Keratinocyte (primary cell): ENCODE measurements at regions not wholly inside any gene's neighbourhood (a gene's known extent, or its start where the extent isn't known, plus 50 kb on each side); places are given as distances from the start of the nearest gene placed in this dataset.

ENCODE experiments used
- DNase-seq: peaks from one replicate; pipeline ENCODE4 v3.0.0-alpha.2; 2011; ENCODE audit warnings: low read depth, missing footprints, low spot score
- FAIRE-seq: peaks from 2 replicates; lab custom pipeline; 2011; peaks lifted over from hg19 to GRCh38; lab: Jason Lieb, UNC
- H2AFZ ChIP-seq: 2 replicates; pipeline ENCODE4 v1.6.0; 2012; ENCODE audit warnings: low read length, control low read depth, inconsistent platforms; ENCODE audit not compliant: control insufficient read depth
- H3K27ac ChIP-seq: 2 replicates; pipeline ENCODE4 v1.5.1; 2011; ENCODE audit warnings: low read length; ENCODE audit not compliant: control insufficient read depth, insufficient read depth
- H3K27me3 ChIP-seq: 3 replicates; pipeline ENCODE4 v1.6.0; 2011; ENCODE audit warnings: low read length; ENCODE audit not compliant: control insufficient read depth, insufficient read depth; ENCODE audit errors: extremely low read depth
- H3K36me3 ChIP-seq, 2 experiments: 2 replicates in 1 of 2; 3 replicates in 1 of 2; pipeline ENCODE4 v1.5.1; 2011; ENCODE audit warnings: low read length in 2 of 2, mild to moderate bottlenecking in 1 of 2; ENCODE audit not compliant: control insufficient read depth in 2 of 2, insufficient read depth in 2 of 2; ENCODE audit errors: extremely low read depth in 1 of 2
- H3K4me1 ChIP-seq: 3 replicates; pipeline ENCODE4 v1.5.1; 2011; ENCODE audit warnings: low read length; ENCODE audit not compliant: control insufficient read depth, insufficient read depth; ENCODE audit errors: extremely low read depth
- H3K4me2 ChIP-seq: 3 replicates; pipeline ENCODE4 v1.6.0; 2011; ENCODE audit warnings: low read depth, low read length; ENCODE audit not compliant: control insufficient read depth, insufficient read depth; ENCODE audit errors: extremely low read depth
- H3K4me3 ChIP-seq, 3 experiments: fragments of 200-600 bp in 1 of 3; sonication (generic) in 1 of 3; 2 replicates in 2 of 3; 3 replicates in 1 of 3; pipeline ENCODE4 v1.5.1; 2011 to 2016; ENCODE audit warnings: low read length in 3 of 3, mild to moderate bottlenecking in 3 of 3, control low read depth in 2 of 3, inconsistent platforms in 1 of 3, low read depth in 1 of 3, mixed read lengths in 1 of 3, mixed run types in 1 of 3, moderate library complexity in 1 of 3; ENCODE audit not compliant: control insufficient read depth in 2 of 3, insufficient read depth in 2 of 3; ENCODE audit errors: extremely low read depth in 1 of 3
- H3K79me2 ChIP-seq: 2 replicates; pipeline ENCODE4 v1.6.0; 2012; ENCODE audit warnings: low read length; ENCODE audit not compliant: control insufficient read depth, insufficient read depth
- H3K9ac ChIP-seq: 3 replicates; pipeline ENCODE4 v1.6.0; 2011; ENCODE audit warnings: low read length; ENCODE audit not compliant: control insufficient read depth, insufficient read depth; ENCODE audit errors: extremely low read depth
- H3K9me1 ChIP-seq: 3 replicates; pipeline ENCODE4 v1.6.0; 2011; ENCODE audit warnings: low read length; ENCODE audit not compliant: control insufficient read depth, insufficient read depth; ENCODE audit errors: extremely low read depth
- H3K9me3 ChIP-seq: 2 replicates; pipeline ENCODE4 v1.5.1; 2012; ENCODE audit warnings: low read depth, low read length; ENCODE audit not compliant: control insufficient read depth
- H4K20me1 ChIP-seq: 3 replicates; pipeline ENCODE4 v1.6.0; 2011; ENCODE audit warnings: low read length; ENCODE audit not compliant: control insufficient read depth, insufficient read depth; ENCODE audit errors: extremely low read depth
- EZH2 ChIP-seq: IDR thresholded peaks from one replicate; pipeline ENCODE4 v1.6.1; 2012; ENCODE audit warnings: inconsistent platforms, mild to moderate bottlenecking, low read length, moderate library complexity
- dilution Hi-C: fragments of 300-500 bp; cut with MboI; formaldehyde crosslinking; loops from one replicate; pipeline ENCODE4 v1.7.0; 2020; ENCODE audit warnings: low sequenced_read_pairs; ENCODE audit not compliant: extremely low pct_ligation_motif_present
- TF ChIP-seq, protein P1 (sequence below), 3 experiments: IDR thresholded peaks in 1 of 3; conservative IDR thresholded peaks in 1 of 3; optimal IDR thresholded peaks in 1 of 3; 2 replicates in 2 of 3; 3 replicates in 1 of 3; pipeline versions ENCODE3 to v1.5.1; 2011; ENCODE audit warnings: low read length in 3 of 3, mild to moderate bottlenecking in 3 of 3, moderate library complexity in 2 of 3, control low read depth in 1 of 3, inconsistent platforms in 1 of 3; ENCODE audit not compliant: insufficient read depth in 2 of 3; ENCODE audit errors: extremely low read depth in 1 of 3

DNA sequence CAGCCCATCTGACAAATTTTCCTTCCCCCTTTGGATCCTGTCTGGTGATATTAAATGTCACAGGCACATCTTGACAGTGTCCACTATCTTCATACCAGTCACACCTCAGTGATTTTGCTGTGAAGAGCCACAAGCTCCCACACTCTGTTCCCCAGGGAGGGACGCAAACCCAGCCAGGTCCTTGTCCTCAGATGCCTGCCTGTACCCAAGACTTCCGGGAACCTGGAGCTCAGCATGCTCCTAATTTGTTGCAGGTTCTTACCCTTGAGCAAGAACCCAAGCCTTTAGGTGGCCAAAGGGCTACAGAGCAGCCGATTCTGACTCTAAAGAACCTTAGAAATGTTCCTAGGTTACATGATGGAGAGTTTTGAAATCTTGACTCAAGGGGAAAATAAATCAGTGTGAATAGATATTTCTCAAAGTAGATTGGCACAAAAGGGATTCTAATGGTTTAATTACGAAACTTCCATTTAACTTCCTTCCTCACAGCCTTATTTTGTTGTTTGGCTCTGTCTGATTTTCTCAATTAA, 66.2 kb upstream of the MTHFD1L start:
- Histone ChIP-seq H3K4me3 (no peak overlapping the region), H3K79me2 (no peaks in the 10 kb centered on the region), H3K9me1 (no peaks in the 10 kb centered on the region), H3K27me3 (peaks cover 3% of the 10 kb centered on the region), H3K4me2 (no peak overlapping the region), H3K4me1 (no peaks in the 10 kb centered on the region), H2AFZ (no peak overlapping the region), H3K9ac (no peak overlapping the region), H3K9me3 (no peaks in the 10 kb centered on the region), H4K20me1 (no peaks in the 10 kb centered on the region), H3K27ac (no peak overlapping the region), H3K36me3 (no peaks in the 10 kb centered on the region)
- dilution Hi-C loops = no loop called here
- TF ChIP-seq, protein P1, sequence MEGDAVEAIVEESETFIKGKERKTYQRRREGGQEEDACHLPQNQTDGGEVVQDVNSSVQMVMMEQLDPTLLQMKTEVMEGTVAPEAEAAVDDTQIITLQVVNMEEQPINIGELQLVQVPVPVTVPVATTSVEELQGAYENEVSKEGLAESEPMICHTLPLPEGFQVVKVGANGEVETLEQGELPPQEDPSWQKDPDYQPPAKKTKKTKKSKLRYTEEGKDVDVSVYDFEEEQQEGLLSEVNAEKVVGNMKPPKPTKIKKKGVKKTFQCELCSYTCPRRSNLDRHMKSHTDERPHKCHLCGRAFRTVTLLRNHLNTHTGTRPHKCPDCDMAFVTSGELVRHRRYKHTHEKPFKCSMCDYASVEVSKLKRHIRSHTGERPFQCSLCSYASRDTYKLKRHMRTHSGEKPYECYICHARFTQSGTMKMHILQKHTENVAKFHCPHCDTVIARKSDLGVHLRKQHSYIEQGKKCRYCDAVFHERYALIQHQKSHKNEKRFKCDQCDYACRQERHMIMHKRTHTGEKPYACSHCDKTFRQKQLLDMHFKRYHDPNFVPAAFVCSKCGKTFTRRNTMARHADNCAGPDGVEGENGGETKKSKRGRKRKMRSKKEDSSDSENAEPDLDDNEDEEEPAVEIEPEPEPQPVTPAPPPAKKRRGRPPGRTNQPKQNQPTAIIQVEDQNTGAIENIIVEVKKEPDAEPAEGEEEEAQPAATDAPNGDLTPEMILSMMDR (optimal IDR thresholded peaks at IDR 0.05 in 1 of 3, IDR thresholded peaks at IDR 0.05 in 1 of 3, conservative IDR thresholded peaks at IDR 0.05 in 1 of 3; ENCODE audit: extremely low read depth in 1 of 3, insufficient read depth in 2 of 3, low read length in 3 of 3) = no peak
- TF ChIP-seq EZH2 = no peak
- FAIRE-seq (no peak), DNase-seq (no peak)

DNA sequence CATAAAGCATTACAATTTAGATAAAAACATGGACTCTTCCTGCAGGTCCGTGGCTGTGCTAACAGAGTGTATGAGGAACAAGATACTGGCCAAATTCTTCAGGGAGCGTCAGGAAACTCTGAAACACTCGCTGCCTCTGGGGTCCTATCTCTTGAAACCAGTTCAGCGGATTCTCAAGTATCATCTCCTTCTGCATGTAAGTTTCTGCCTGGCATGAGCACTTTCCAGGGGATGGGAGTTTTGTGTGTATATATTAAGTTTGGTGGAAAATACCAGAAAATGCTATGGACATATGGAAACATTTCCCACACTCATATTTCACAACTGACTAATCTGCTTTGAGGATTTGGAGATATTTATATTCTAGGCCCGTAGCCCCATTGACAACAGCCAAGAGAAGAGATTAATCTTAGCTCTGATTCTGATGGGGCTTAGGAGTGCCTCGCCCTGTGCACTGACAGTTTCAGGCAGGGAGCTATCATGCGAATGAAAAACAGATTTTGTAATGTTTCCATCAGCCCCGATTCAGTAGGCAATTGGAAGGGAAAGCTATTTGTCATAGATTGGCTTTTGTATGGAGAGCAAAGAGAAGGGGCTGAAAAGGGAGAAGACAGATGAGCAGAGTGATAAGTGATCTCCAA, 64.7 kb upstream of the MTHFD1L start:
- no peak overlapping the region for H3K4me2 ChIP-seq
- H3K27ac ChIP-seq = no peak overlapping the region
- no peaks in the 10 kb centered on the region for H3K9me3 ChIP-seq
- dilution Hi-C loops = no loop called here
- no peaks in the 10 kb centered on the region for H3K36me3 ChIP-seq
- TF ChIP-seq, protein P1 (optimal IDR thresholded peaks at IDR 0.05 in 1 of 3, IDR thresholded peaks at IDR 0.05 in 1 of 3, conservative IDR thresholded peaks at IDR 0.05 in 1 of 3; ENCODE audit: extremely low read depth in 1 of 3, insufficient read depth in 2 of 3, low read length in 3 of 3) = no peak
- TF ChIP-seq EZH2 = no peak
- no peaks in the 10 kb centered on the region for H3K4me1 ChIP-seq
- DNase-seq (no peak), FAIRE-seq (no peak)
- H3K4me3 ChIP-seq = no peak overlapping the region
- H3K79me2 ChIP-seq = no peaks in the 10 kb centered on the region
- no peak overlapping the region for H3K9ac ChIP-seq
- no peaks in the 10 kb centered on the region for H4K20me1 ChIP-seq
- H3K9me1 ChIP-seq = no peaks in the 10 kb centered on the region
- peaks cover 3% of the 10 kb centered on the region for H3K27me3 ChIP-seq
- no peak overlapping the region for H2AFZ ChIP-seq
